ENCODE measurements at regions not wholly inside any gene's neighbourhood (a gene's known extent, or its start where the extent isn't known, plus 50 kb on each side); places are given as distances from the start of the nearest gene placed in this dataset.

GRCh38 chr10:78764846-78765430 is 303.8 kb upstream of the ZMIZ1 start:
- TF ChIP-seq, protein P1, sequence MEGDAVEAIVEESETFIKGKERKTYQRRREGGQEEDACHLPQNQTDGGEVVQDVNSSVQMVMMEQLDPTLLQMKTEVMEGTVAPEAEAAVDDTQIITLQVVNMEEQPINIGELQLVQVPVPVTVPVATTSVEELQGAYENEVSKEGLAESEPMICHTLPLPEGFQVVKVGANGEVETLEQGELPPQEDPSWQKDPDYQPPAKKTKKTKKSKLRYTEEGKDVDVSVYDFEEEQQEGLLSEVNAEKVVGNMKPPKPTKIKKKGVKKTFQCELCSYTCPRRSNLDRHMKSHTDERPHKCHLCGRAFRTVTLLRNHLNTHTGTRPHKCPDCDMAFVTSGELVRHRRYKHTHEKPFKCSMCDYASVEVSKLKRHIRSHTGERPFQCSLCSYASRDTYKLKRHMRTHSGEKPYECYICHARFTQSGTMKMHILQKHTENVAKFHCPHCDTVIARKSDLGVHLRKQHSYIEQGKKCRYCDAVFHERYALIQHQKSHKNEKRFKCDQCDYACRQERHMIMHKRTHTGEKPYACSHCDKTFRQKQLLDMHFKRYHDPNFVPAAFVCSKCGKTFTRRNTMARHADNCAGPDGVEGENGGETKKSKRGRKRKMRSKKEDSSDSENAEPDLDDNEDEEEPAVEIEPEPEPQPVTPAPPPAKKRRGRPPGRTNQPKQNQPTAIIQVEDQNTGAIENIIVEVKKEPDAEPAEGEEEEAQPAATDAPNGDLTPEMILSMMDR (IDR thresholded peaks at IDR 0.05; ENCODE audit: control extremely low read depth, extremely low read depth, low read depth, missing control alignments): no peak
- POLR2A ChIA-PET: no interaction called here
- no peak for DNase-seq (ENCODE audit: extremely low spot score)
- CTCF ChIA-PET: no interaction called here

DNA sequence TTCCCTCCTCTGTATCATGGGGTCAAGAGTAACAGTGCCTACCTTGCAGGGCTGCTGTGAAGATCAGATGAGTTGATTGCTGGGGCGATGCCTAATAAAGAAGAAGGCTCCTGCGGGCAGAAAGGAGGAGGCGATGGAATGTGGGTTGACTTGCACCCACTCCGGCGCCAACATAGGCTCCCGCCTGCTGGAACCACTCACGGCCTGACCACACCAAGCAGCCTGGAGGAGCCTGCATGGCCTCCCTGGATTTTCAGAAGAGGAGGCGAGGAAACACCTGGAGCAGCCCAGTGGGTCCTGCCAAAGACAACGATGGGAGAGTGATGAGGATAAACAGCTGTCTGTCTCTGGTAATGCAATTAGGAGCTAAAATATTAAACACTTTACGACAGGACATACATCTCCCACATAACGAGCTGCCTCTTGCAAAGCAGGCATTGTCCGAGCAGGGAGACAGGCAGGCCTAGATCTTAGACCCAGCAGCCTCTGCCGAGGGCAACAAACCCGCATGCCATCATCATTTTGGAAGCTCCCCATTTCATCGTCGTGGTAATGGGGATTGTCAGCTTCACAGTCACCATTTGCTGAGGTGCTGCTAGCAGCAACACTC is 302.9 kb upstream of the ZMIZ1 start:
- ChIA-PET POLR2A (no interaction called here), CTCF (no interaction called here)
- TF ChIP-seq, protein P1 (IDR thresholded peaks at IDR 0.05; ENCODE audit: control extremely low read depth, extremely low read depth, low read depth, missing control alignments): no peak
- DNase-seq (ENCODE audit: extremely low spot score): no peak

- no peak for DNase-seq (ENCODE audit: extremely low spot score)
- ChIA-PET POLR2A (no interaction called here), CTCF (no interaction called here)
- TF ChIP-seq, protein P1 (IDR thresholded peaks at IDR 0.05; ENCODE audit: control extremely low read depth, extremely low read depth, low read depth, missing control alignments): no peak
Measured at GRCh38 chr10:78766603-78767002, 302.2 kb upstream of the ZMIZ1 start.

DNA sequence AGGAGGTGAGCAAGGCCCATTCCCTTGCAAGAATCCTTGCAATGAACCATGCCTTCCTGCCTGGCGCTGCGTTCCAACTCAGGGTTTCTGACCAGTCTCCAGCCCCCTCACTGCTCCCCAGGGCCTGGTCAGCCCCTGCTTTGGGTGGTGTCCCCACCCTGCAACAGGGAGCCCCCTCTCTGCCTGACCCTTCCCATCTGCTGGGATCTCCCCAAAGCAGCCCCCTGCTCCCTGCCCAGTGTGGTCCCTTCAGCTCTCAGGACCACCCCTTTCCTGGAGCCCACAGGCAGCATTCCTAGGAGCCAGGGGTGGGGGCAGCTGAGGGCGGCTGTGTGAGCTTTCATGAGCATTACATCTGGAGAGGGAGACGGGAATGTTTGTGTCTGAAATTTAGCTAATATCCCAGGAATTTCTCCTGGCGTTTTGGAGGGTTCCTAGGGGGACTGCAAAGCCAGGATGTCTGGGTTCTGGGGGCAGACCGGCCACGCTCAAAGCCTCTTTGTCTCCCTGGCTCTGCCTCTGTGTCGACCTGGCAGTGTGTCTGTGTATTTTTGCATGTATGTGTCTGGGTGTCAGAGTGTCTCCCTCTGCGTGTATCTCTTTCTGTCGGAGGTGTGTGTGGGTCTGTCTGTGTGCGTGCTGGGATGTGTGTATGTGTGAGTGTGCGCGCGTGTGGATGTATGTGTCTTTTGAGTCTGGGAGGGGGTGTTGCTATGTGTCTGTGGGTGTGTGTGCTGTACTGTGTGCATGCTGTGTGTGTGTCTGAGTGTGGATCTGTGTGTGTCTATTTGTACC is 300.5 kb upstream of the ZMIZ1 start:
- TF ChIP-seq, protein P1 (IDR thresholded peaks at IDR 0.05; ENCODE audit: control extremely low read depth, extremely low read depth, low read depth, missing control alignments): no peak
- ChIA-PET POLR2A (no interaction called here), CTCF (no interaction called here)
- DNase-seq (ENCODE audit: extremely low spot score): no peak

- TF ChIP-seq, protein P1 (IDR thresholded peaks at IDR 0.05; ENCODE audit: control extremely low read depth, extremely low read depth, low read depth, missing control alignments): no peak
- no peak for DNase-seq (ENCODE audit: extremely low spot score)
- POLR2A ChIA-PET: no interaction called here
- CTCF ChIA-PET: no interaction called here
Measured at GRCh38 chr10:78768876-78769275, 299.9 kb upstream of the ZMIZ1 start.

DNA sequence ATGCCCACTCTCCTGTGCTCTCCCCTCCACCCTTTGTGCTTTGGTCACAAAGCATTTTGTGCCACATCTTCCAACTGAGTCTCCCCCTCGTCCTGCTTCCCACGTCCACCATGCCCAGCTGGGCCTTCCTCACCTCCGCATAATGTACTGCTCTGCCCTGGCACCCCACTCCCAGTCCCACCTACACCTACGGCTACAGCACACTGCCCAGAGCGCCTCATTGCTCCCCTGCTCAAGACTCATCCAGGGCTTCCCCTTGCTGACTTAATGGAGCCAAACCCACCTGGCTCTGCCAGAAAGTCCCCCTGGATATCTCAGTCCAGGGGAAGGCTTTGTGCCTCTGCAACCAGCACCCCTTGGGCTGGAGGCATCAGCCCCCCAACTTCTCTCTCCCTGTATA is 299.2 kb upstream of the ZMIZ1 start:
- POLR2A ChIA-PET: no interaction called here
- DNase-seq (ENCODE audit: extremely low spot score): no peak
- TF ChIP-seq, protein P1 (IDR thresholded peaks at IDR 0.05; ENCODE audit: control extremely low read depth, extremely low read depth, low read depth, missing control alignments): no peak
- CTCF ChIA-PET: no interaction called here

Measured in GM10248 (cell line).